HG03066 (cell line): ENCODE measurements at regions not wholly inside any gene's neighbourhood (a gene's known extent, or its start where the extent isn't known, plus 50 kb on each side); places are given as distances from the start of the nearest gene placed in this dataset.

Source experiments
- ATAC-seq: cut with Tn5 transposase; IDR thresholded peaks from one replicate; pipeline ENCODE4 v1.9.1; 2021; ENCODE audit warnings: low read depth; ENCODE audit not compliant: unreplicated experiment

DNA sequence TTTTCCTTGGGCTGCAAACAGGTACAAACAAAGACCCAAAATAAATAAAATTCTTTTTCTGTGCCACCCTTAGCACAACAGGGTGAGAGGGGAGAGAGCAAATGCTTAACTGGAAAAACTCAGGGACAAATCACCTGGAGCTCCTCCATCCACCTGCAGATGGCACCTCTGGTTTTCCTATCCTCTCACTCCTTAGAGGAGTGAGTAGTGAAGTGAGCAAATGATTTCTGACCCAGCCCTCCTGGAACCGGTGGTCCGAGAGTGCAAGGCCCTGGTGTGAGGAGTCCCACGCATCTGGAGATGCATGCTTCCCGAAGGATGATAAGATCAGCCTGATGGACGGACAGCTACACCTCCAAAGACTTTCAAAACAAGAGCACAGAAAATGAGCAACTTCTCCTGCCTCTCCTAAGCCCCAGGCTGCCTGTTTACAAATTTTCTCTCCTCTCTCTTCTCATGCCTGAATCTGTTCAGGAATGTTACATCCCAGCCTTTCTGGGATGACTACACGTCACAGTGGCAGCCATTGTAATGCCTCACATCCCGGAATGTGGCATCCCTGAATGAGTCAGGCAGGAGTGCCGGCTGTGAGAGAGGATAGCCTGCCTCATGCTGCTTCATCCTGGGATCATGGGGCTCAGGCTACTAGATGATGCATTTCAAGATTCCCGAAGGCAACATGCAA is 86.4 kb downstream of the ADRB2 start:
- no peak for ATAC-seq

DNA sequence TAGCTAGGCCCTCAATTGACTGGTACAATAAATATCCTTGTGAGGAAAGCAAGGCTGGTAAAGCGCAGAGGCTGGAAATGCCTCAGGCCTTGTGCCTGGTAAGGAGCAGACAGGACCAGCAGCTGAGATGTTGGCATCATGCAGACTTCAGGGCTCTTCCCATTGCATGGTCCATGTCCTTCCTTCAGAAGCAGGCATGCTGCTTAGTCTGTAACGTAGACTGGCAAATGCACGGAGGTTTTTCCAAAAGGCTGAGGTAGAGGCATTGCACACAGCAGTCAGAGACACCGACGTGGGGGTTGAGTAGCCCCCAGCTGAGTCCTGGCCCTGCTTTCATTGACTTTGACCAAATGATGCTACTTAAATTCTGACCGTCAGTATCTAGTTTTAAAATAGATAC is 87.1 kb downstream of the ADRB2 start:
- ATAC-seq, result no peak

DNA sequence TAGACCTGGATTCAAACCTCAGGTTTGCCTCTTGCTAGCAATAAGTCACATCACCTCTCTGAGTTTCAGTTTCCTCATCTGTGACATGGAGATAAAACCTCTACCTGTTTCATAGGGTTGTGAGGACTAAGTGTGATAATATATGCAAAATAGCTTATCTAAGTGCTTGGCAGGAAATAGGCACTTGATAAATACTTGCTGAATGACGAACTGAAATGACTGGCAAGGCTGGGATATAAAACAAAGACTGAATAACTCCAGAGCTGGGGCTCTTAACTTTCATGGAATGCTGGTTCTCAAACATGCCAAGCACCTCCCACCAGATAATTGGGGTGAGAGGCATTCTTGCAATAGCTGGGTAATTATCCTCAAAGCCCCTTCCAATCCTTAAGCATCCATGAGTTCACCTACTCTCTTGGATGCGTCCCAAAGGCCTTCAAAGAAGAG is 87.6 kb downstream of the ADRB2 start:
- no peak for ATAC-seq

DNA sequence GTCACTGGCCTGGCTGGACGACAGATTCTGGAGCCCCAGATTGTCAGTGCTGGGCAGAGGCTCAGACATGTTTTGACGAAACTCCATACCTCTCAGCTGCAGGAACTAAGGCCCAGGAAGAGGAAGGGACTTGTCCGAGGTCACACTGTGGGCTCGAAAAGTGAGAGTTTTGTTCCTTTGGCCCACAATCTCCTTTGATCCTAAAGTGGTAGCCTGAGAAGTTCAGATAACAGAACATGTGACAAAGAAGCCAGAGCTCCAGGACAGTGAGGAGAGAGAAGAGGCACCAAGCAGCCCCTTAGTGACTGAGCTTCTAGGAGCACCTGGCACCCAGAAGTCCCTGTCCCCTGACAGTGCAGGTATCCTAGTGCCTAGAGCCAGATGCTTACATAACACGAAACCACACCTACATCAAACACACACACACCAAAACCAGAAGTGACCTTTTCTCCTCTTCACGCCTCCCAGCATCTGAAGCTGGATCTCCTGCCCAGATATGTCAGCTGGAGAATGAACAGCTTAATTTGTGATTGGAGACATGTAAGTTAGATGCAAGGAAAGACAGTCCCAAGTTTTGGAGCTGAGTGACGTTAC is 88.9 kb downstream of the ADRB2 start:
- no peak for ATAC-seq

- ATAC-seq, result no peak
Observed at GRCh38 chr5:148920646-148921288, 94.4 kb downstream of the ADRB2 start.

- no peak for ATAC-seq
Observed at GRCh38 chr5:148921350-148921749, 94.9 kb downstream of the ADRB2 start.

DNA sequence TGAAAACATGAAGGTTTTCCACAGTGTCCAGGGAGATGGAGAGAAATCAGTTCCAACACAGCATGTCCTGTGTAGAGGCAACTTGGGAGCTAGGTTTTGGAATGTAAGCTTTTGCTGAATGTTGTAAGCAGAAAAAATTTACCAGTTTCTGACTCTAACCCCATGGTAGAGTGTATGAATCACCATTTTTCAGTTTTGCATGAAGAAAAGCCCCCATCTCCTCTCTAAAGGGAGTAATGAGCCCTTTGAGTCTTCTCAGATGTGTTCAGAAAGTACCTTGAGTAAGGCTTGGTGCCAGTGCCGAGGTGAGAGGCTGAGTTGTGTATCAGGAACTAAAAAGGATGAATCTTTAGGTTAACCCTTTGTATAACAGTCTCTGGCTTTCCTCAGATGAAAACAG is 96.2 kb downstream of the ADRB2 start:
- ATAC-seq, result no peak

DNA sequence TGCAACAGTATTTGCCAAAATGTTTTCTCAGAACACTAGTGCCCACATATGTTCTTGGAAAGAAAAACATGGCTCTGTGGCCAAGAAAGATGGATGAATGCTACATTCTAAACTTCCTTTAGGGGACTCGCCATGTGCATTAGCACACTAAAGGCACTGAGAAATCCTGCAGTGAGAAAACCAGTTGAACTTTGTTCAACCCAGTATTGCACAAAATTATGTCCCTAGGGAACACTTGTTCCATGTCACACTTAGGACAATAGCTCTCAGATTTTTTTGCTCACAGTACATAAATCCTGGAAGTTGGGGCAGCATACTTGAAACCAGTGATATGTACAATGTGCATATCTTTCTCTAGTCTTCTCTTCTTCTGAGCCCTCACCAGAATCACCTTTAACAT is 96.6 kb downstream of the ADRB2 start:
- no peak for ATAC-seq

- ATAC-seq, result no peak
Observed at GRCh38 chr5:148924817-148925216, 98.4 kb downstream of the ADRB2 start.

- ATAC-seq, result no peak
Observed at GRCh38 chr5:148926207-148926606, 99.8 kb downstream of the ADRB2 start.

GRCh38 chr5:148927307-148927946 is 101.0 kb downstream of the ADRB2 start:
- ATAC-seq, result no peak

DNA sequence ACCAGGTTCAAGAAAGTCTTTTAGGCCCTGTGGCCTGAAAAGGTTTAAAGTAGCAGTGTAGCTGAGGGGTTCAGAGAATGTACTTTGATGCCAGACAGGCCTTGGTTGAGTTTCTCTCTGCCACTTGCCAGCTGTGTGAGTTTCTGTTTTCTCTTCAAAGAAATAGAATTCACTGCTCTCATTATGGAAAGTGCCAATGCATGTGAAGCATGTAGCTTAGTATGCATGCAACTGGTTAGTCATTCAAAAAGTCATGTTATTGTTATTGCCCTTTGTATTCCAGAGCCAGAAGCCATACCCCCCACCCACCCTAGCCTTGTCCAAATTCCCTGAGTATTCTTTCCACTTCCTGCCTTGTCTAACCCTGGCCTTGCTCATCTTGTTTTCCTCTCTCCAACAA is 101.7 kb downstream of the ADRB2 start:
- no peak for ATAC-seq

DNA sequence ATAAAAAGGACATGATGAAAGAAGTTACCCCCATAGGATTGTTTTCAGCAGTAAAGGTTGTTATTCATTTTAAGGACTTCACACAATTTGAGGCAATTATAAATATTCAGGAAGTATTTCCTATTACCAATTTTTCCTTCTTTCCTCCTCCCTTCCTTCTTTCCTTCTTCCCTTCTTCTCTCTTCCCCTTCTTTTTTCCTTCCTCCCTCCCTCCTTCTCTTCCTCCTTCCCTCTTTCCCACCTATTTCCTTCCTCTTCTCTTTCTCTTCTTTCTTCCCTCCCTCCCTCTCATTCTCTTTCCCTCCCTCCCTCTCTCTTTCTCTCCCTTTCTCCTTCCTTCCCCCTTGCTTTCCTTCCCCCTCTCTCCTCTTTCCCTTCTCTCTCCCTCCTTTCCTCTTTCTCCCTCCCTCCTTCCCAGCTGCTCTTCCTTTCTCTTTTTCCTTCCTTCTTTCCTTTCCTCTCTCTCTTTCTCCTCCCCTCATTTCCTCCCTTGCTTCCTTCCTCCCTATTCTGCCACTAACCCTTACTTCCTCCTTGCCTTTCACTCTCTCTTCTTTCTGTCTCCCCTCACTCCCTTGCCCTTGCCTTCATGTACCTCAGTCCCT is 105.1 kb downstream of the ADRB2 start:
- ATAC-seq, result no peak

DNA sequence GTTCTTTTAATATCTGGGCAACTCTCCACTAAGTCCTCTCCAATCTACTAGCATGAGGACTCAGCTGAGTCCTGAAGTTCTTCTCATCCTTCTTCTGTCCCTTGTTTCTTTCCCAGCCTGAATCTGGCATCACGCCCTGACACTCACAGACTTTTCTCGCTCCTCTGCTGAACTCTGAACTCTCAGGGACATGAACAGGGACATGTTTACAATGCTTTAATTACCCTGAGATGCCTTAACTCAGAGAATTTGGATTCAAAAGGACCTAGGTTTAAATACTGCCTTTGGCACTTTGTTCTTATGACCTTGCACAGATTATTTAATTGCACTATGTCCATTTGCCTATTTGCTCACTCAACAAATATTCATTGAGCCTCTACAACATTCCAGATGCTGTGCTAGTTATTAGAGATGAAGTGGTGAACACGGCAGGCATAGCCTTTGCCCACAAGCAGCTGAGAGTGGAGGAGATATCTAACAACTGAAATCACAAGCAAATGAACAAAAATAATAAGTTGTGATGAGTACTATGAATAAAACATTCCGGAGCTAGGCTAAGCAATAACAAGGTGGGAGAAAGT is 106.0 kb downstream of the ADRB2 start:
- ATAC-seq, result no peak

- no peak for ATAC-seq
Observed at GRCh38 chr5:148933903-148934432, 107.6 kb downstream of the ADRB2 start.

DNA sequence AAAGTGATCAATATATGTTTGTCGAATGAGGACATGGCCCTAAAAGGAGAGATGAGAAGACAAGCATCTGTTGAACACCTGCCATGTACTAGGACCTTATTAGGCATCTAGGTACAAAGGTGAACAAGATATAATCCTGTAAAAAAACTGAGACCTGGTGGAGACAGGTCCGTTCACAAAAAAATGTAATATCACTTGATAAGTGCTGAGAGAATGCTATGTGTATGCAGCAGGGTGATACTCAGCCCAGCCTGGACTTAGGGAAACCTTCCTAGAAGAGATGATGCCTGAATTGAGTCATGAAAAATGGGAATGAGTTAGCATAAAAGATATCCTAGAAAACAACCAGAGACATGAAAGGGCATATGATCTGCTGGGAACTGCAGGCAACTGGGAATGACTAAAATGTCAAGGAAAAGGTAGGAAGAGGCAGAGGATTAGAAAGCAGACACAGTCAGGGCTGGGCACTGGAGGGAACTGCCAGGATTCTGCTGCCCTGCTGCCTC is 108.5 kb downstream of the ADRB2 start:
- no peak for ATAC-seq

GRCh38 chr5:148937239-148937638 is 110.8 kb downstream of the ADRB2 start:
- ATAC-seq, result no peak

GRCh38 chr5:148937830-148938521 is 111.6 kb downstream of the ADRB2 start:
- no peak for ATAC-seq

DNA sequence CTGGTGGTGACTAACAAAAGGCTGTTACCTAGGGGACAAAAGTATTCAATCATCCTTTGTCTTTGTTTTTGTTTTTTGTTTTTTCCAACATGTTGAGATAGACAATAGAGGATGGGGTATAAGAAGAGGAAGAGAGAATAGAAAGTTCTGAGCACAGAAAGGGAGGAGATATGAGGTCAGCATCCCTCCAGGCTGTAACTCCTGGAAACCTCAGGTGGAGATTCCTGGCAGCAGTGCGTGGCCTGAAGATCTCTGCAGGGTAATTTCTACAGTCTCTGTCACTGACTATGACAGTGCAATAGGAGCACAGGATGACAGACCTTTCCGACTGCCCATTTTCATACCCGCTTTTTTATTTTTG is 112.1 kb downstream of the ADRB2 start:
- no peak for ATAC-seq

- no peak for ATAC-seq
Observed at GRCh38 chr5:148939676-148940075, 113.3 kb downstream of the ADRB2 start.
